ENCODE measurements at regions not wholly inside any gene's neighbourhood (a gene's known extent, or its start where the extent isn't known, plus 50 kb on each side); places are given as distances from the start of the nearest gene placed in this dataset.

DNA sequence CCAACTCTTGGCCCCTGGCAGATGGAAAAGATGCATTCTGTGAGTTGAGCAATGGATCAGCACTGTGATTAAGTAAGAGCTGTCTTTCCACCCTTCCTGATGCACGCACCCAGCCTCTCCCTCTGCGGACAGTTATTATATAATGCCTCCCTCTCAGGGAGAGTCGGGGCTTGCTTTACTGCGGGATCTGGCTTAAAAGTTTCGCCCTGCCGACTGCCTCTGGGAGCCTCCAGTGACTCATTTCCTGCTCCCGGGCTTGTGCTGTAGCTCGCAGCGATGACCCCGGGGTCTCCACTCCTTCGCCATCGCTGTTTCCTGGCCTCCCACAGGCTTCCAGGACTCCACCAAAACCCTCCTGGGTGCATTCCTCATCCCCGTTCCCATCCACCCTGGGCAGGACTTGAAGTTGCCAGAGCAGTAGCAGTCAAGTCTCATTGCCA, 107.4 kb upstream of the SLC7A1 start:
- no peaks in the 10 kb centered on the region for H3K36me3 Mint-ChIP-seq (ENCODE audit: insufficient read depth, unreplicated experiment)
- intact Hi-C loops (cut with micrococcal nuclease; ENCODE audit: unreplicated experiment), result no loop called here
- no peaks in the 10 kb centered on the region for H3K4me1 Mint-ChIP-seq (ENCODE audit: low read depth, unreplicated experiment)
- no peak for DNase-seq
- CTCF ChIA-PET, result no interaction called here
- H3K4me3 Mint-ChIP-seq (ENCODE audit: low read depth, unreplicated experiment), result no peak overlapping the region
- H3K9me3 Mint-ChIP-seq (ENCODE audit: low read depth, unreplicated experiment), result no peaks in the 10 kb centered on the region
- BruUV-seq (replicated peaks), result no TSS peak
- TF ChIP-seq, protein P1, sequence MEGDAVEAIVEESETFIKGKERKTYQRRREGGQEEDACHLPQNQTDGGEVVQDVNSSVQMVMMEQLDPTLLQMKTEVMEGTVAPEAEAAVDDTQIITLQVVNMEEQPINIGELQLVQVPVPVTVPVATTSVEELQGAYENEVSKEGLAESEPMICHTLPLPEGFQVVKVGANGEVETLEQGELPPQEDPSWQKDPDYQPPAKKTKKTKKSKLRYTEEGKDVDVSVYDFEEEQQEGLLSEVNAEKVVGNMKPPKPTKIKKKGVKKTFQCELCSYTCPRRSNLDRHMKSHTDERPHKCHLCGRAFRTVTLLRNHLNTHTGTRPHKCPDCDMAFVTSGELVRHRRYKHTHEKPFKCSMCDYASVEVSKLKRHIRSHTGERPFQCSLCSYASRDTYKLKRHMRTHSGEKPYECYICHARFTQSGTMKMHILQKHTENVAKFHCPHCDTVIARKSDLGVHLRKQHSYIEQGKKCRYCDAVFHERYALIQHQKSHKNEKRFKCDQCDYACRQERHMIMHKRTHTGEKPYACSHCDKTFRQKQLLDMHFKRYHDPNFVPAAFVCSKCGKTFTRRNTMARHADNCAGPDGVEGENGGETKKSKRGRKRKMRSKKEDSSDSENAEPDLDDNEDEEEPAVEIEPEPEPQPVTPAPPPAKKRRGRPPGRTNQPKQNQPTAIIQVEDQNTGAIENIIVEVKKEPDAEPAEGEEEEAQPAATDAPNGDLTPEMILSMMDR (IDR thresholded peaks at IDR 0.05; ENCODE audit: unreplicated experiment), result no peak
- peaks cover 17% of the 10 kb centered on the region for H3K27me3 Mint-ChIP-seq (ENCODE audit: unreplicated experiment)
- no peak overlapping the region for H3K27ac Mint-ChIP-seq (ENCODE audit: unreplicated experiment)

DNA sequence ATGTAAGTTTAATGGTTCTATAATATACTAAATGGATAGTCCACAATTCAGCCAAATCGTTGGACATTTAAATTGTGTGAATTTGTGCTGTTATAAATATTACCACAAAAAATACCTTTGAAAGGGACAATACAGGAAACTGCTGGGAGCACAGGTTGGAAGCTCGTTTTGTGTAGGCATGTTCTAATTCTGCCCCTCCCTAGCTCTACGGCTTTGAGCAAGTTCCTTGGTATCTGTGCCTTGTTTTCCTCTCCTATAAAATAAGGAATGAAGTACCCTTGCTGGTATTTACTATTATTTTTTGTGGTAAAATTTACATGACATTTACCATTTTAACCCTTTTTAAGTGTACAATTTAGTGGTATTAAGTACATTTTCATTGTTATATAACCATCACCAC, 102.6 kb upstream of the SLC7A1 start:
- intact Hi-C loops (cut with micrococcal nuclease; ENCODE audit: unreplicated experiment), result no loop called here
- Mint-ChIP-seq H3K27ac (ENCODE audit: unreplicated experiment) (no peak overlapping the region), H3K36me3 (ENCODE audit: insufficient read depth, unreplicated experiment) (no peaks in the 10 kb centered on the region), H3K4me1 (ENCODE audit: low read depth, unreplicated experiment) (no peaks in the 10 kb centered on the region), H3K9me3 (ENCODE audit: low read depth, unreplicated experiment) (no peaks in the 10 kb centered on the region), H3K4me3 (ENCODE audit: low read depth, unreplicated experiment) (no peak overlapping the region), H3K27me3 (ENCODE audit: unreplicated experiment) (peaks cover 5% of the 10 kb centered on the region)
- BruUV-seq (replicated peaks), result no TSS peak
- TF ChIP-seq, protein P1 (IDR thresholded peaks at IDR 0.05; ENCODE audit: unreplicated experiment), result no peak
- CTCF ChIA-PET, result no interaction called here
- DNase-seq, result no peak

DNA sequence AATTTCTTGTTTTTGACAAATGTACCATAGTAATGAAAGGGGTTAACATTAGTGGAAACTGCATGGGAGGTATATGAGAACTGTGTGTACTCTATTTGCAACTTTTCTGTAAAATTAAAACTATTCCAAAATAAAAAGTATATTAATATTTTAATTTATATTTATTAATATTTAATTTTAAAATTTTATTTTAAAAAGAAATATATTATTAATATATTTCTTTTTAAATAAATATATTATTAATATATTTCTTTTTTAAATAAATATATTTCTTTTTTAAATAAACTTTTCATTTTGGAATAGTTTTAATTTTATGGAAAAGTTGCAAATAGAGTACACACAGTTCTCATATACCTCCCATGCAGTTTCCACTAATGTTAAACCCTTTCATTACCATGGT, 101.1 kb upstream of the SLC7A1 start:
- Mint-ChIP-seq H3K4me1 (ENCODE audit: low read depth, unreplicated experiment) (no peaks in the 10 kb centered on the region), H3K36me3 (ENCODE audit: insufficient read depth, unreplicated experiment) (no peaks in the 10 kb centered on the region), H3K9me3 (ENCODE audit: low read depth, unreplicated experiment) (no peaks in the 10 kb centered on the region), H3K27ac (ENCODE audit: unreplicated experiment) (no peak overlapping the region), H3K27me3 (ENCODE audit: unreplicated experiment) (no peaks in the 10 kb centered on the region), H3K4me3 (ENCODE audit: low read depth, unreplicated experiment) (no peak overlapping the region)
- DNase-seq, result no peak
- intact Hi-C loops (cut with micrococcal nuclease; ENCODE audit: unreplicated experiment), result no loop called here
- CTCF ChIA-PET, result no interaction called here
- no TSS peak for BruUV-seq (replicated peaks)
- TF ChIP-seq, protein P1 (IDR thresholded peaks at IDR 0.05; ENCODE audit: unreplicated experiment), result no peak

DNA sequence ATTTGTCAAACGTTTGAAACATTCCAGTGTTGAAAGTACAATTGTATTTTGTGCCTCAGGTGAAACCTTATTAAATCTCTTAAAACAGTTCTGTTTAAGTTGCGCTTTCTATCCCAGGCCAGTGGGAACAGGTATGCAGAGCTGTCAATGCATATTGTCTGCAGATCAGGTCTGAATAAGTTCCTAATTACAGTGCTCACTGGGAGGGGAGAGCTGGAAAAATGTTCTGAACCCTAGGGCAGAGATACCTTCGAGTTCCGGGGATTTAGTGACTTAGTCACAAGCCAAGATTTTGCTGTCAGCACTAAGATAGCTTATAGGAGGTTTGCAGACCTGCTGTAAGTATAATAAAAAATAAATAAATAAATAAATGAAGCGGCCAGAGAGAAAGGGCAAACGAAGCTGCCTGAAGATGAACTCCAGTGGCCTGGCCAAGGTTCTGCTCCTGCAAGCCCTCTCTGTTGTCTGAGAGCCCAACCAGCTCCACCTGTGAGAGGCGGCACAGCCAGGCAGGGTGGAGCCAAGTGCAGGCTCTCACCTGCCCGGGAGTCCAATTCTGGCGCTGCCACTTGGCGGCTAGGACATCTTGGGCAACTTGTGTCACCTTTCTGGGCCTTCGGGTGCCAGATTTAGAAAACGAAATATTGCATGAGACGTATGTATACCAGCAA, 97.9 kb upstream of the SLC7A1 start:
- peaks cover 8% of the 10 kb centered on the region for H3K4me1 Mint-ChIP-seq (ENCODE audit: low read depth, unreplicated experiment)
- no peaks in the 10 kb centered on the region for H3K9me3 Mint-ChIP-seq (ENCODE audit: low read depth, unreplicated experiment)
- H3K36me3 Mint-ChIP-seq (ENCODE audit: insufficient read depth, unreplicated experiment), result no peaks in the 10 kb centered on the region
- peak overlapping the region; percentile 14 for H3K4me3 Mint-ChIP-seq (ENCODE audit: low read depth, unreplicated experiment)
- TF ChIP-seq, protein P1 (IDR thresholded peaks at IDR 0.05; ENCODE audit: unreplicated experiment), result no peak
- BruUV-seq (replicated peaks), result no TSS peak
- intact Hi-C loops (cut with micrococcal nuclease; ENCODE audit: unreplicated experiment), result no loop called here
- no peaks in the 10 kb centered on the region for H3K27me3 Mint-ChIP-seq (ENCODE audit: unreplicated experiment)
- peak; percentile 44 for DNase-seq
- CTCF ChIA-PET, result interaction anchor here (0.7 kb wide), 1 partner anchor 11 kb away, joined by 5 read pairs; no protein-coding TSS in a partner anchor
- no peak overlapping the region for H3K27ac Mint-ChIP-seq (ENCODE audit: unreplicated experiment)
